ENCODE measurements at regions not wholly inside any gene's neighbourhood (a gene's known extent, or its start where the extent isn't known, plus 50 kb on each side); places are given as distances from the start of the nearest gene placed in this dataset.

- H3K4me1 ChIP-seq (ENCODE audit: control insufficient read depth, extremely low read depth, insufficient read depth, low read length) = no peaks in the 10 kb centered on the region
- BruUV-seq (replicated peaks) = no TSS peak
- H3K79me2 ChIP-seq (ENCODE audit: control insufficient read depth, insufficient read depth, low read length) = no peaks in the 10 kb centered on the region
- H3K4me2 ChIP-seq (ENCODE audit: insufficient read depth, low read length) = no peak overlapping the region
- TF ChIP-seq CTCF (IDR thresholded peaks at IDR 0.05; ENCODE audit: extremely low read depth in 1 of 2, insufficient read depth in 1 of 2, low read depth in 1 of 2, low read length in 2 of 2) (no peak), JUN (IDR thresholded peaks at IDR 0.05; ENCODE audit: borderline replicate concordance, insufficient read depth, insufficient read length, low read depth) (no peak), POLR2AphosphoS5 (IDR thresholded peaks at IDR 0.05; ENCODE audit: insufficient read depth, low read depth, low read length) (no peak), EZH2 (IDR thresholded peaks at IDR 0.05; ENCODE audit: borderline replicate concordance, low read depth, low read length, severe bottlenecking) (no peak), POLR2A (IDR thresholded peaks at IDR 0.05; ENCODE audit: low read depth, low read length) (no peak), MYC (IDR thresholded peaks at IDR 0.05; ENCODE audit: low read depth, low read length) (no peak), MAX (IDR thresholded peaks at IDR 0.05; ENCODE audit: insufficient read depth, insufficient read length) (no peak), FOS (IDR thresholded peaks at IDR 0.05; ENCODE audit: borderline replicate concordance, insufficient read depth, low read length) (no peak)
- no peak overlapping the region for H3K9ac ChIP-seq (replicated peaks; ENCODE audit: extremely low read depth, insufficient read depth, low read length)
- H4K20me1 ChIP-seq (replicated peaks; ENCODE audit: control insufficient read depth, extremely low read depth, insufficient read depth, low read length) = no peaks in the 10 kb centered on the region
- no peak for FAIRE-seq
- H2AFZ ChIP-seq (ENCODE audit: low read depth, low read length) = no peak overlapping the region
- H3K36me3 ChIP-seq (ENCODE audit: control insufficient read depth in 2 of 2, extremely low read depth in 1 of 2, insufficient read depth in 2 of 2, low read length in 2 of 2) = no peaks in the 10 kb centered on the region
- H3K9me1 ChIP-seq (replicated peaks; ENCODE audit: control insufficient read depth, extremely low read depth, insufficient read depth, low read length) = no peaks in the 10 kb centered on the region
- no peak overlapping the region for H3K4me3 ChIP-seq (replicated peaks in 1 of 3; ENCODE audit: insufficient read depth in 1 of 3, low read depth in 1 of 3, low read length in 3 of 3)
- ChIA-PET POLR2A (no interaction called here), CTCF (no interaction called here)
- H3K27ac ChIP-seq (ENCODE audit: insufficient read depth, low read depth, low read length) = no peak overlapping the region
- no peaks in the 10 kb centered on the region for H3K9me3 ChIP-seq (replicated peaks; ENCODE audit: control insufficient read depth, insufficient read depth, low read length)
- no peak for DNase-seq (ENCODE audit: low read depth, low spot score)
- dilution Hi-C loops (cut with MboI; ENCODE audit: extremely low pct_ligation_motif_present, low sequenced_read_pairs) = no loop called here
- intact Hi-C loops (cut with micrococcal nuclease) = no loop called here
- peaks cover 16% of the 10 kb centered on the region in 2 experiments for H3K27me3 ChIP-seq (ENCODE audit: control insufficient read depth in 2 of 2, insufficient read depth in 2 of 2, low read length in 2 of 2)
Measured at GRCh38 chr5:74281166-74281565, 359.4 kb downstream of the ENC1 start.

All from endothelial cell of umbilical vein (primary cell).